Tibial nerve (tissue), 4 donors: ENCODE measurements at regions not wholly inside any gene's neighbourhood (a gene's known extent, or its start where the extent isn't known, plus 50 kb on each side); places are given as distances from the start of the nearest gene placed in this dataset.

Experiments used
- DNase-seq, 2 donors: peaks; one replicate each; pipeline ENCODE4 v3.0.0-alpha.2; 2019; ENCODE audit warnings: low spot score in 2 of 2
- H3K27ac ChIP-seq, 4 donors: fragments of 200-600 bp; sonication (generic) in 3 of 4; one replicate each; pipeline ENCODE4 v1.5.1; 2017 to 2019; ENCODE audit warnings: mild to moderate bottlenecking in 1 of 4
- H3K27me3 ChIP-seq, 2 donors: fragments of 200-600 bp; sonication (generic) in 1 of 2; one replicate each; pipeline versions ENCODE4 v1.5.1 to v1.6.0; 2017 to 2019
- H3K36me3 ChIP-seq, 3 donors: fragments of 200-600 bp; sonication (generic); one replicate each; pipeline ENCODE4 v1.5.1; 2018 to 2019
- H3K4me1 ChIP-seq, 4 donors: fragments of 200-600 bp; sonication (generic) in 3 of 4; one replicate each; pipeline ENCODE4 v1.5.1; 2017 to 2019
- H3K4me3 ChIP-seq, 4 donors: fragments of 200-600 bp; sonication (generic) in 3 of 4; one replicate each; pipeline ENCODE4 v1.5.1; 2017 to 2019; ENCODE audit warnings: mild to moderate bottlenecking in 1 of 4, moderate library complexity in 1 of 4
- H3K9me3 ChIP-seq, 4 donors: fragments of 200-600 bp; sonication (generic) in 3 of 4; one replicate each; pipeline ENCODE4 v1.5.1; 2017 to 2019
- CTCF ChIP-seq, 5 experiments: fragments of 200-600 bp in 3 of 5; fragments of 450-650 bp in 2 of 5; sonication (generic) in 3 of 5; IDR thresholded peaks; one replicate each; pipeline ENCODE4 v1.5.1; 2016 to 2019; ENCODE audit warnings: antibody characterized with exemption in 5 of 5, mild to moderate bottlenecking in 3 of 5, moderate library complexity in 2 of 5
- EP300 ChIP-seq, 2 donors: sonication (generic); formaldehyde crosslinking; IDR thresholded peaks; one replicate each; pipeline ENCODE4 v1.6.1; 2017; ENCODE audit warnings: antibody characterized with exemption in 2 of 2, mild to moderate bottlenecking in 1 of 2
- POLR2A ChIP-seq, 2 donors: fragments of 450-650 bp; IDR thresholded peaks; one replicate each; pipeline ENCODE4 v1.6.1; 2017; ENCODE audit warnings: antibody characterized with exemption in 2 of 2, mild to moderate bottlenecking in 2 of 2, moderate library complexity in 2 of 2
- WGBS, 2 donors: methylation state at CpG; one replicate each; pipeline ENCODE4 v1.1.5; 2018; 5-methylcytosine and 5-hydroxymethylcytosine counted together

GRCh38 chr6:166078294-166078693 is 89.4 kb downstream of the TBXT start:
- TF ChIP-seq CTCF (IDR thresholded peaks at IDR 0.05) (no peak), EP300 (IDR thresholded peaks at IDR 0.05) (no peak), POLR2A (IDR thresholded peaks at IDR 0.05) (no peak)
- H3K4me3 ChIP-seq: no peak overlapping the region
- no peaks in the 10 kb centered on the region for H3K36me3 ChIP-seq
- H3K9me3 ChIP-seq: no peaks in the 10 kb centered on the region
- no peaks in the 10 kb centered on the region for H3K27me3 ChIP-seq
- WGBS, 2 donors: 55 to 60% methylated on average over 3 of the region's 3 CpGs
- no peak for DNase-seq
- no peaks in the 10 kb centered on the region for H3K4me1 ChIP-seq
- H3K27ac ChIP-seq: no peak overlapping the region

- WGBS, 2 donors: 75 to 90% methylated on average over 1 to 4 of the region's 4 CpGs
- Histone ChIP-seq H3K27ac (no peak overlapping the region), H3K27me3 (no peaks in the 10 kb centered on the region), H3K4me1 (no peaks in the 10 kb centered on the region), H3K4me3 (no peak overlapping the region), H3K9me3 (no peaks in the 10 kb centered on the region), H3K36me3 (no peaks in the 10 kb centered on the region)
- no peak for DNase-seq
- TF ChIP-seq EP300 (IDR thresholded peaks at IDR 0.05): no peak
- TF ChIP-seq CTCF (IDR thresholded peaks at IDR 0.05): no peak
These were observed 91.0 kb downstream of the TBXT start for GRCh38 chr6:166076625-166077024.

- no peaks in the 10 kb centered on the region for H3K9me3 ChIP-seq
- H3K27me3 ChIP-seq: no peaks in the 10 kb centered on the region
- 90 to 91% methylated on average over 3 to 5 of the region's 5 CpGs for WGBS, 2 donors
- H3K36me3 ChIP-seq: no peaks in the 10 kb centered on the region
- H3K4me3 ChIP-seq: no peak overlapping the region
- no peak for TF ChIP-seq CTCF (IDR thresholded peaks at IDR 0.05)
- no peak for TF ChIP-seq EP300 (IDR thresholded peaks at IDR 0.05)
- no peak for TF ChIP-seq POLR2A (IDR thresholded peaks at IDR 0.05)
- no peak for DNase-seq
- no peak overlapping the region for H3K27ac ChIP-seq
- H3K4me1 ChIP-seq: no peaks in the 10 kb centered on the region
These were observed 91.7 kb downstream of the TBXT start for GRCh38 chr6:166075925-166076324.

- Histone ChIP-seq H3K36me3 (no peaks in the 10 kb centered on the region), H3K27me3 (no peaks in the 10 kb centered on the region), H3K4me3 (no peak overlapping the region), H3K27ac (no peak overlapping the region), H3K9me3 (no peaks in the 10 kb centered on the region), H3K4me1 (no peaks in the 10 kb centered on the region)
- TF ChIP-seq CTCF (IDR thresholded peaks at IDR 0.05): no peak
- TF ChIP-seq EP300 (IDR thresholded peaks at IDR 0.05): no peak
- no peak for TF ChIP-seq POLR2A (IDR thresholded peaks at IDR 0.05)
- DNase-seq: no peak
- WGBS, 2 donors: 62 to 74% methylated on average over 2 of the region's 2 CpGs
These were observed 92.5 kb downstream of the TBXT start for GRCh38 chr6:166075186-166075585.

- Histone ChIP-seq H3K9me3 (no peaks in the 10 kb centered on the region), H3K4me1 (no peaks in the 10 kb centered on the region), H3K4me3 (no peak overlapping the region), H3K27me3 (no peaks in the 10 kb centered on the region), H3K27ac (no peak overlapping the region), H3K36me3 (no peaks in the 10 kb centered on the region)
- DNase-seq: no peak
- 94% methylated on average over 9 of the region's 9 CpGs for WGBS, 2 donors
- TF ChIP-seq EP300 (IDR thresholded peaks at IDR 0.05) (no peak), POLR2A (IDR thresholded peaks at IDR 0.05) (no peak), CTCF (IDR thresholded peaks at IDR 0.05) (no peak)
These were observed 94.6 kb downstream of the TBXT start for GRCh38 chr6:166073082-166073481.
